H54 (cell line): ENCODE measurements at regions not wholly inside any gene's neighbourhood (a gene's known extent, or its start where the extent isn't known, plus 50 kb on each side); places are given as distances from the start of the nearest gene placed in this dataset.

Experiments
- DNase-seq: peaks from one replicate; pipeline ENCODE4 v3.0.0; 2011; ENCODE audit warnings: low spot score, mixed read lengths; ENCODE audit not compliant: insufficient read length
- FAIRE-seq: peaks from 3 replicates; lab custom pipeline; 2011; peaks lifted over from hg19 to GRCh38; lab: Jason Lieb, UNC
- POLR2A ChIP-seq: IDR thresholded peaks from 2 replicates; pipeline ENCODE4 v1.6.1; 2011; ENCODE audit warnings: low read depth, mild to moderate bottlenecking, low read length

- TF ChIP-seq POLR2A: no peak
- FAIRE-seq (no peak), DNase-seq (no peak)
Measured at GRCh38 chr20:22863826-22864225, 171.3 kb upstream of the SSTR4 start.

GRCh38 chr20:22866812-22867341 lies 168.2 kb upstream of the SSTR4 start:
- DNase-seq: no peak
- FAIRE-seq: no peak

GRCh38 chr20:22878166-22878565 lies 156.9 kb upstream of the SSTR4 start:
- no peak for DNase-seq
- TF ChIP-seq POLR2A: no peak
- no peak for FAIRE-seq

More at GRCh38 chr20:22866812-22867341, 168.2 kb upstream of the SSTR4 start:
- no peak for TF ChIP-seq POLR2A

- FAIRE-seq (no peak), DNase-seq (no peak)
- no peak for TF ChIP-seq POLR2A
Measured at GRCh38 chr20:22880277-22880676, 154.8 kb upstream of the SSTR4 start.

GRCh38 chr20:22887796-22888195 lies 147.3 kb upstream of the SSTR4 start:
- DNase-seq (no peak), FAIRE-seq (no peak)
- TF ChIP-seq POLR2A: no peak

GRCh38 chr20:22890594-22891300 lies 144.4 kb upstream of the SSTR4 start:
- no peak for TF ChIP-seq POLR2A
- FAIRE-seq: no peak
- no peak for DNase-seq

- FAIRE-seq (no peak), DNase-seq (no peak)
- no peak for TF ChIP-seq POLR2A
Measured at GRCh38 chr20:22901164-22901563, 133.9 kb upstream of the SSTR4 start.

- DNase-seq: no peak
- no peak for TF ChIP-seq POLR2A
- no peak for FAIRE-seq
Measured at GRCh38 chr20:22901921-22902320, 133.2 kb upstream of the SSTR4 start.

- FAIRE-seq (no peak), DNase-seq (no peak)
- TF ChIP-seq POLR2A: no peak
Measured at GRCh38 chr20:22904386-22904785, 130.7 kb upstream of the SSTR4 start.

GRCh38 chr20:22904905-22905304 lies 130.2 kb upstream of the SSTR4 start:
- FAIRE-seq (no peak), DNase-seq (no peak)
- TF ChIP-seq POLR2A: no peak

- FAIRE-seq (no peak), DNase-seq (no peak)
- no peak for TF ChIP-seq POLR2A
Measured at GRCh38 chr20:22905658-22906057, 129.5 kb upstream of the SSTR4 start.

- FAIRE-seq (no peak), DNase-seq (no peak)
- TF ChIP-seq POLR2A: no peak
Measured at GRCh38 chr20:22908437-22908836, 126.7 kb upstream of the SSTR4 start.

GRCh38 chr20:22908944-22909343 lies 126.2 kb upstream of the SSTR4 start:
- no peak for TF ChIP-seq POLR2A
- DNase-seq (no peak), FAIRE-seq (no peak)

GRCh38 chr20:22909436-22909835 lies 125.7 kb upstream of the SSTR4 start:
- no peak for FAIRE-seq
- TF ChIP-seq POLR2A: no peak
- no peak for DNase-seq

- TF ChIP-seq POLR2A: no peak
- DNase-seq (no peak), FAIRE-seq (no peak)
Measured at GRCh38 chr20:22910287-22910852, 124.7 kb upstream of the SSTR4 start.
